NCI-H1105 (cell line): ENCODE measurements at regions not wholly inside any gene's neighbourhood (a gene's known extent, or its start where the extent isn't known, plus 50 kb on each side); places are given as distances from the start of the nearest gene placed in this dataset.

Source experiments
- DNase-seq: peaks from one replicate; lab custom pipeline; 2025; lab: John Stamatoyannopoulos, UW

DNA sequence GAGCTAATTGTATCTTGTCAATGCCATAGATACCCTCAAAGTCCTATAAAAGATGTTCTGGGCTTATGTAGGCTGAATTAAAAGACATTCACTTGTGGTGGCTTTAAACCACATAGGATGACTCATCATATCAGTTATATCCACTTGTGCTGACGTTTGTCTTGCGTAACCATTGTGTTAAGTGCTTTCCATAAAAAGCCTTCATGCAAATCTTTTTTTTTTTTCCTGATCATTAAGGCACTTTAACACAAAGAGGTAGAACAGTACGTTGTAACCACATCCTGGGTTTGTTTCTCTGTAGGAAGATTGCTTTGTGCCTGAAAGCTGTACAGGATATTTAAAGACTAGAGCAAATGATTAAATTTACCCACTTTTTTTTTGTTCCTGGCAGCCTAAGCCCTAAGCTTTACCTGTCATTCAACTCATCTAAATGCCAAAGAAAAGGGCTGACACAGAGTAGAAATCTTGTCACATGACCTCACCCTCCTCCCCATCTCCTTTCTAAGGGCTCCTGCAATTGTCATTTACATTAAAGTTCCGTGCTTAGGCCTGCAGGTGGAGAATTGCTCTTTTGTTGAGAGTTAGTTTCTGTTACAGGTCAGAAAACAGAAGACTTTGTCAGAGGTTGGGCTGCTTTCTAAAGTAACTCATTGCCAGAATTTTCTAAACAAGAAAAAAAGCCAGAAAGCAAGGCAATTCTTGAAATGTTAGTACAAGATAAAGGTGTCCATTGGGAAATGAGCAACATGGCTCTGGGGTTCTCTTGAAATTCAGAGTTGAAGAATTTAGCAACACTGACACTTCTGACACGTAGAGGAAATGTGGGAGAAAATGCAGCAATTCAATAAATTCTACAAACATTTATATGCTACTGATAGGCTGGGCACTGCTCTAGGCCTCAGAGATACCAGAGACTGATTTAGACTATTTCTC lies 555.6 kb downstream of the PPARGC1A start:
- DNase-seq: peak; percentile 31

GRCh38 chr4:23333556-23333945 lies 556.3 kb downstream of the PPARGC1A start:
- no peak for DNase-seq

DNA sequence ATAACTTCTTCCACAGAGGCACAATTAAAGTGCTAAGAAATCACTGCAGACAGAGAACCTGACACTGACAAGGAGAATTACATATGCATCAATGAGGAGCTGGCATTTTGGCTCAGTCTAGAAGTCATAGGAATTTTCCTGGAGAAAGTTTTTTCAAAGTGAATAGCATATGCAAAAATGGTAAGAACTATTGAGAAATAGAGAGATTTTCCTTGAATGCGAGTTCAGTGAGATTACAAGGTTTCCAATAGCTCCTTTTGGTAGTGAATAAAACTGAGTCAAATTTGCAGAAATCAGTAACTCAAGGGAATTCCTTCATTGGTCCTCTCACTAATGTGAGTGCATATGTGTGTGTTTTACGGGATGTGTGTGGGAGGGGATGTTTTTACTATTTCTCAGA lies 557.5 kb downstream of the PPARGC1A start:
- DNase-seq: no peak

DNA sequence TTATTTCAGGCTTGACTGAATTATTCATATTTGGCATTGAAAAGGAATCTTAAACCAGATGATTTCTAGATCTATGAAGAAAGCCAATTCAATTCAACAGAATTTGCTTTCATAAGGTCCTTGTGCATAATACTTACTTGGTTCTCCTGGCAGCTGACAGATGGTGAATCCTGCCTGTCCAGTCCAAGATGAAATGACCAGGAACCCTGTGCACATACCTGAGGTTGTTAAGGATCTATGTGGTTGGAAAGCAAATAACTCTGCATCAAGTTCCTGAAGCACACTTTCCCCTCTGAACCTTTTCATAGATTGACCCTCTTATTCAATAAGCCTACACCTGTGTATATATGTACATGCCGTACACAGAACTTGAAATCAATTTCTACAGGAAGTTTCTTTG lies 562.7 kb downstream of the PPARGC1A start:
- DNase-seq: no peak

DNA sequence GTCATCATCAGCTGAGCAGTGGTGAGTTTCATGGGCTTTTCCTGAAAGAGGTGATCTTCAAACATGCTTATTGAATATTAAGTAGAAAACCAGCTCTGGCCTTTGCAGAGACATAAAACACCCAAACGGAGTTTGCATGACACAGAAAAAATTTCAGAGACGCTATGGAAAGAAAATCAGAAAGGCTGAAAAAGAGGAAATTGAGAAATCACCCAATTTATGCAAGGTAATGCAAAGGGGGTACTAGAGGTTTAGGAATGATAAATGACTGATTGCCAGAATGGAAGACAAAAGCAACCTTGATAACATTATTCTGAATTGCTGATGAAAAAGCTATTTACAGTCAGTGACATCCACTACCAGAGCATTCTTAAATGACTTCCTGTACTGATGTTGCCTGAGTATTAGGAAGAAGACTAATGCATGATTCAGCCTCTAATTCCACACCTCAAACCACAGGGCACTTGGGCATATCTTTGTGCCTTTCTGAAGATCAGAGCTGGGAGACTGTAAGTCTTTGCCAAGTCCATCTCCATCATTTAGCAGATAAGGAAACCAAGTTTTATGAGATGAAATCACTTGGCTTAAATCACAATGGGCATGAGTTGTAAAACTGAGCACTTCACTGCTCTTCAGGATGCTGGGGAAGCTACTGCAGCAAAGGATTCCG lies 565.7 kb downstream of the PPARGC1A start:
- no peak for DNase-seq

- no peak for DNase-seq
Measured at GRCh38 chr4:23323436-23323835, 566.4 kb downstream of the PPARGC1A start.

GRCh38 chr4:23322732-23323131 lies 567.1 kb downstream of the PPARGC1A start:
- DNase-seq: no peak

- peak; percentile 18 for DNase-seq
Measured at GRCh38 chr4:23320931-23321587, 568.8 kb downstream of the PPARGC1A start.

DNA sequence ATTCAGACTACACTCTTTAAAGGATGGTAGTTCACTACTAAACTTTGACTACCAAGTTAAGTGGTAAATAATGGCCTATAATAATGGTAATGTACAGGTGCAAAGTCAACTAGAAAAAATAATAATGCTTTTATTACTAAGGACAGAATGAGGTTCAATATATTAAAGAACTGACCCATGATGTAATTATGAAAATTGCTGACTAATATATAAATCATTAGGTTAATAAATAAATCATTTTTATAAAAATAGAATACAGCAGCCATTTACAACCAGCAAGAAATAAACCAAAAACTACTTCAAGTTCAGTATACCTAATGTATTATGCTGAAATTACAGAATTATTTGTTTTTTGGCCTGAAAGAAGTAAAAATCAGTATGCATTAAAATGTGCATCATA lies 577.2 kb downstream of the PPARGC1A start:
- no peak for DNase-seq

DNA sequence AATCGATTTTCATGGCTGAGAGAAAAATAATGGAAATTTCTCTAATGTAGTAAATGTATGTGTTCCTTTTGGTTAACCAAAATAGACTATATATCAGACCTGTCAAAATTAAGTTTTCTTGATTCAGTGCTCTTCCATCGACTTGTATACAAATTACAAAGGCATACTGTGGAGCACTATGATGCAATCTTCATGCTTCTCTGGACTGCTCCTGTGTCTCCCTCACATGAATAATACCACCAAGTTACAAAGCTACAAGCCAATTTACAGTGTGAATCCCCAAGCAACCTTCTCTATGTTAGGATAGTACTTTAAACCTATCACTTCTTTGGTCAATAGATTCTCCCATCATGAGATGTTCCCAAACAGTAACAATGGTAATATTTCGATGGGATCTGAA lies 577.9 kb downstream of the PPARGC1A start:
- no peak for DNase-seq

DNA sequence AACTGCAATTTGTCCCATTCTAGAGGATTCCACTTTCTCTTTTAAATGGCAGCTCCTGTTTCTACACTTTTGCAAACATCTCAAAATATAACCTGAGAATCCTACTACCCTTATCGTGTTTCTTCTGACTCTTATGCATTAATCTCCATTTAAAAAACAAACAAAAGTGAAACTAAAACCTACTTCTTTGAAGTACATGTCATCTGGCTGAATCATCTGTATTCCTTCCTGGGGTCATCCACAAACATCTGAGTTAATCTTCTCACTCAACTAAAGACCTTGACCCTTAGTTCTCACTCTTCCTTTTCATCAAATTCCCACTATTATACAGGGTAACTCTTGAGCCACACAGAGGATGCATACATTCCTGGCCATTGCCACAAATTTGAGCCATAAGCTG lies 584.8 kb downstream of the PPARGC1A start:
- no peak for DNase-seq

- DNase-seq: no peak
Measured at GRCh38 chr4:23298371-23298770, 591.5 kb downstream of the PPARGC1A start.

DNA sequence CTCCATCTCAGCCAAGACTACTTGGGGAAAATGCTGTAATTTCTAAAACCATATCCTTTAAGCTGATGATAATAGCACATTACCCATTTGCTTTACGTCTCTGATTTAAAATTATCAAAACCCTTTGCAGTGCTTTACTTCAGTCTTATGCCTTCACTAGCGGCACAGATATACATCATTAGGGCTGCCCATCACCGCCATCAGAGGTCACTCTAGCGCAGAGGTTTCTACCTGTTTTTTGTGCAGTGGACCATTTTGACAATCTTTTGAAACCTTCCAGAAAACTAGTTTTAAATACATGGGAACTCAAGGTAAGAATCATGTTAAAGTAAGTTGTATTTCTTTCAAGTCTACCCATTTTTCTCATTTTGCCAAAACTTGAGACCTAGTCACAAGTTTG lies 592.5 kb downstream of the PPARGC1A start:
- DNase-seq: no peak

- DNase-seq: no peak
Measured at GRCh38 chr4:23291139-23291538, 598.4 kb downstream of the GBA3 start.

GRCh38 chr4:23290656-23291055 lies 597.9 kb downstream of the GBA3 start:
- no peak for DNase-seq

DNA sequence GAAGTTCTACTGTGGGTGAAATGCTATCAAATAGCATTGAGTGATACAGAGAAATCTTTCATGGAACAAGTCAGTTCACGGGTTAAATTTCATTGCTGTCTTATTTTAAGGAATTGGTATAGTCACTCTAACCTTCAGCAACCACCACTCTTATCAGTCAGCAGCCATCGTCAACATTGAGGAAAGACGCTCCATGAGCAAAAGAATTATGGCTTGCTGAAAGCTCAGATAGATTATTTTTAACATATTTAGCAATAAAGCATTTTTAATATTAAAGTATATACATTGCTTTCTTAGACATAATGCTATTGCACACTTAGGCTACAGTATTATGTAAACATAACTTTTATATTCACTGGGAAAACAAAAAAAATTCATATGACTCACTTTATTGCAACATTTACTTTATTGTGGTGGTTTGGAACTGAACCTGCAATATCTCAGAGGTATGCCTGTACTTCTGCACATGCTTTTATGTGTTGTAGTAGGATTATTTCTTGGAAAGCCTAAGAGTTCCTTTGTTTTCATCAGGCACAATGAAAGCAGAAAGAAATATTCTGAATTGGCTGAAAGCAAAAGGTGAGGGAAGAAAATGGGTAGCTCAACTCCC lies 586.7 kb downstream of the GBA3 start:
- DNase-seq: no peak

GRCh38 chr4:23278845-23279244 lies 586.1 kb downstream of the GBA3 start:
- no peak for DNase-seq

DNA sequence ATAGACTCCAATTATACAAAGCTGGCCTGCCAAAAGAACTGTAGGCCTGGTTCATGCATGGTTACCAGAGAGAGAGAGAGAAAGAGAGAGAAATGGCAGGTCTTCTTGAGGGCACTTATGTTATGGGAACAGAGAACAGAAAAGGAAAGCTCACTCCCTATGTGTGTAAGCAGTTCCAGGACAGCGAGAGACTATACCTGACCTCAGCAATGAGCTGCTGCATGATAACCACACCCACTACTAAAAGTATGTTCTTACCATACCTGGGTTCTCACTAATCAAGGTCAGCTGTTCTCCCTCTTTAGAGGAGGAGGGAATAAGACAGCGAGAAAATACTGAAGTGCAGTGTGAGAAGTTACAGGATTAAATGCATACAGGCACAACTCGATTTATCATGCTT lies 583.3 kb downstream of the GBA3 start:
- DNase-seq: no peak

DNA sequence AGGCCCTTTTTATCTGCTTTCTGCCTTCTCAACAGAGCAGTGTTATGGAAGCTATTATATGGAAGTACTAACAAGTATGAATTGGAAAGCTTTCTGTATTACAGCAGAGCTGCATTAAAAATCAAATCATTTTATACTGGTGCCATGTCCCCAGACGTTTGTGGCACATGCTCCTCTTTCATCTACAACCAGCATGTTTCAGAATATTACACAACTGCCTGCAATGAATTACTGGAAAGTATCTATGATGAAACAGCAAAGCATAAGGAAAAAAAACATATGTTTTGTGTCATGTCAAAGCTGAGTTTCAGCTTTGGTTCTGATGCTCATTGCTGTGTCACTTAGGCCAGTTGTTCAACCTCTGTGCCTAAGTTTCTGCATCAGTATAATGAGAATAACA lies 576.8 kb downstream of the GBA3 start:
- no peak for DNase-seq

DNA sequence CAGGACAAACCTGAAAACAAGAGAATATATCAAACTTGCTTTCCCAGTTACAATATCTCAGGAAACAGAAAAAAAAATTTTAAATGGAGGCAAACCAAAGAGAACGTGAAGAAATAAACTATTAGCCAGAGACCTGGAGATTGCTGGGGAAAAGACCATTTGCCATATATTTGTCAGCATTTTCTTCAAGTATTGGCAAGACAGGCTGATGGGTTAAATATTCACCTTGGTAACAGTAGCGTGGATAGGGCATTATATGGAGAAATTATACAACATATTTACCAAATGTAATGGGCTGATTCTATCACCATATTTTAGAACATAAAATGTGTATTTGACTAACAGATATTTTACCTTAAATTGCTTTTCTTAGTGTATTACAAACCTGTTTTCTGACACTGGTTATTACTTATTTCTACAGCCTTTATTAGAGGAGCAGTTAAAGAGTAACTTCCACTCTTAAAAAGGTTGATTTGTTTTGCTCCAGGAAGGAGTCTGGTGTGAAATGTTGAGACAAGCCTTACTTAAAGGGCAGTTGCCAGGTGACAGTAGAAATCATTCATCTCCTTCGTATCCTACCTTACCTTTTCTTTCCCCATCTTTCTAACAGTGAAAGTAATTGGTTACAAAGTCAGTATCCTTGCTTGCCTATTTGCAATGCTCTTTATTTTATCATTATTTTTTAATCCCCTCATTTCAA lies 575.5 kb downstream of the GBA3 start:
- peak; percentile 0 for DNase-seq

DNA sequence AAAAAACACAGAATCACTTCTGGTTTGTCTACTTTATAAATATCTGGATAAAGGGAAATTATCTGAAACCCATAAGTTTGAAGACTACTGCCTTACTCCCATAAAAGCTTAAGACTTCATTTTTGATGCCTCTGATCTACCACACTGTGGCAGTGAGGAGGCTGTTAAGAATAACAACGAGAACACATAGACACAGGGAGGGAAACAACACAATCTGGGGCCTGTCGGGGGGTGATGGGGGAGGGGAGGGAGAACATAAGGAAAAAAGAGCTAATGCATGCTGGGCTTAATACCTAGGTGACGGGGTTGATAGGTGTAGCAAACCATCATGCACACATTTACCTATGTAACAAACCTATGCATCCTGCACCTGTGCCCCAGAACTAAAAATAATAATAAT lies 573.7 kb downstream of the GBA3 start:
- DNase-seq: no peak

DNA sequence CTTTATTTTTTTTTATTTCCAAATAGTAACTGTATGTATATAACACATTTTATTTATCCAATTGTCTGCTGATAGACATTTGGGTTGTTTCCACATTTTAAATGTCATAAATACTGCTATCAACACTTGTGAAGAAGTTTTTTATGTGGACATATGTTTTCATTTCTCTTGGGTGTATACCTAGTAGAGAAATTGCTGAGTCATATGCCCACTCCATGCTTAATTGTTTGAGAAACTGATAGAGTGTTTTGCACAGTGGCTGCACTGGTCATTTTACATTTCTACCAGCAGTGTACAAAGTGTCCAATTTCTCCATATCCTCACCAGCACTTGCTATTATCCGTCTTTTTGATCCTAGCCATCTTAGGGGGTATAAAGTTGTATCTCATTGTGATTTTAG lies 567.8 kb downstream of the GBA3 start:
- no peak for DNase-seq
